H9 (cell line): ENCODE measurements at regions not wholly inside any gene's neighbourhood (a gene's known extent, or its start where the extent isn't known, plus 50 kb on each side); places are given as distances from the start of the nearest gene placed in this dataset.

Experiments
- DNase-seq: peaks from one replicate; pipeline ENCODE4 v3.0.0-alpha.2; 2017
- H2AFZ ChIP-seq: one replicate; pipeline ENCODE4 v1.6.1; 2013; ENCODE audit warnings: mild to moderate bottlenecking, low read length, control low read depth, moderate library complexity
- H2AK5ac ChIP-seq: 2 replicates; pipeline ENCODE4 v1.6.1; 2013; ENCODE audit warnings: low read length, control low read depth, mixed read lengths; ENCODE audit not compliant: insufficient read length
- H2BK120ac ChIP-seq: one replicate; pipeline ENCODE4 v1.6.1; 2013; ENCODE audit warnings: low read depth, mild to moderate bottlenecking, low read length, control low read depth, inconsistent platforms; ENCODE audit not compliant: poor library complexity, severe bottlenecking
- H2BK12ac ChIP-seq: 2 replicates; pipeline ENCODE4 v1.6.1; 2013; ENCODE audit warnings: low read length, control low read depth, mixed read lengths, low read depth; ENCODE audit not compliant: insufficient read length
- H2BK15ac ChIP-seq: 2 replicates; pipeline ENCODE4 v1.6.1; 2013; ENCODE audit warnings: low read depth, low read length, control low read depth
- H2BK20ac ChIP-seq: one replicate; pipeline ENCODE4 v1.6.1; 2013; ENCODE audit warnings: low read depth, mild to moderate bottlenecking, low read length, control low read depth, inconsistent platforms; ENCODE audit not compliant: poor library complexity, severe bottlenecking
- H2BK5ac ChIP-seq: 2 replicates; pipeline ENCODE4 v1.6.1; 2013; ENCODE audit warnings: low read length, control low read depth, mixed read lengths; ENCODE audit not compliant: insufficient read length
- H3K14ac ChIP-seq: 2 replicates; pipeline ENCODE4 v1.6.1; 2013; ENCODE audit warnings: low read length, control low read depth; ENCODE audit not compliant: insufficient read depth
- H3K18ac ChIP-seq: 2 replicates; pipeline ENCODE4 v1.6.1; 2013; ENCODE audit warnings: low read depth, mild to moderate bottlenecking, mixed read lengths, low read length, control low read depth; ENCODE audit not compliant: insufficient read length
- H3K23ac ChIP-seq: 2 replicates; pipeline ENCODE4 v1.6.1; 2013; ENCODE audit warnings: low read length, control low read depth, mixed read lengths, low read depth; ENCODE audit not compliant: insufficient read length
- H3K23me2 ChIP-seq: 2 replicates; pipeline ENCODE4 v1.6.1; 2013; ENCODE audit warnings: low read depth, mild to moderate bottlenecking, mixed read lengths, low read length, control low read depth; ENCODE audit not compliant: insufficient read length, poor library complexity, severe bottlenecking
- H3K27ac ChIP-seq: 2 replicates; pipeline ENCODE4 v1.5.1; 2013; ENCODE audit warnings: low read length, control low read depth, mixed read lengths, low read depth; ENCODE audit not compliant: insufficient read length
- H3K27me3 ChIP-seq: 2 replicates; pipeline ENCODE4 v1.6.1; 2013; ENCODE audit warnings: low read length, control low read depth, inconsistent platforms; ENCODE audit not compliant: insufficient read depth
- H3K4ac ChIP-seq: 2 replicates; pipeline ENCODE4 v1.6.1; 2013; ENCODE audit warnings: low read depth, mild to moderate bottlenecking, control low read depth, inconsistent platforms, low read length, moderate library complexity
- H3K4me1 ChIP-seq: 2 replicates; pipeline ENCODE4 v1.6.1; 2013; ENCODE audit warnings: low read length, control low read depth, inconsistent platforms; ENCODE audit not compliant: insufficient read depth
- H3K4me2 ChIP-seq: 2 replicates; pipeline ENCODE4 v1.6.1; 2013; ENCODE audit warnings: low read length, control low read depth, mixed read lengths; ENCODE audit not compliant: insufficient read length, insufficient read depth
- H3K56ac ChIP-seq: 2 replicates; pipeline ENCODE4 v1.6.1; 2013; ENCODE audit warnings: low read depth, mild to moderate bottlenecking, mixed read lengths, low read length, control low read depth; ENCODE audit not compliant: insufficient read length
- H3K79me1 ChIP-seq: 2 replicates; pipeline ENCODE4 v1.6.1; 2013; ENCODE audit warnings: low read depth, mild to moderate bottlenecking, moderate library complexity, low read length, control low read depth, inconsistent platforms; ENCODE audit not compliant: insufficient read depth, poor library complexity, severe bottlenecking
- H3K79me2 ChIP-seq: 2 replicates; pipeline ENCODE4 v1.6.1; 2013; ENCODE audit warnings: low read length, control low read depth, inconsistent platforms; ENCODE audit not compliant: insufficient read depth
- H3K9ac ChIP-seq: 2 replicates; pipeline ENCODE4 v1.6.1; 2013; ENCODE audit warnings: low read length, control low read depth, mixed read lengths; ENCODE audit not compliant: insufficient read length; ENCODE audit errors: extremely low read depth
- H3K9me3 ChIP-seq: one replicate; pipeline ENCODE4 v1.6.1; 2013; ENCODE audit warnings: low read depth, low read length, inconsistent platforms; ENCODE audit not compliant: control insufficient read depth
- H3T11ph ChIP-seq: one replicate; pipeline ENCODE4 v1.6.1; 2013; ENCODE audit warnings: mild to moderate bottlenecking, low read length, control low read depth, inconsistent platforms
- H4K20me1 ChIP-seq: one replicate; pipeline ENCODE4 v1.6.1; 2013; ENCODE audit not compliant: control insufficient read depth, insufficient read length, insufficient read depth
- H4K5ac ChIP-seq: 2 replicates; pipeline ENCODE4 v1.6.1; 2013; ENCODE audit warnings: low read depth, mild to moderate bottlenecking, mixed read lengths, low read length, control low read depth; ENCODE audit not compliant: insufficient read length
- H4K8ac ChIP-seq: replicated peaks from 2 replicates; pipeline ENCODE4 v1.6.1; 2013; ENCODE audit warnings: low read length, control low read depth, mixed read lengths, low read depth; ENCODE audit not compliant: insufficient read length
- H4K91ac ChIP-seq: 2 replicates; pipeline ENCODE4 v1.6.1; 2013; ENCODE audit warnings: low read depth, mild to moderate bottlenecking, moderate library complexity, mixed read lengths, low read length, control low read depth; ENCODE audit not compliant: insufficient read length
- H3K27ac Mint-ChIP-seq, 3 experiments: 2 replicates in 2 of 3; 3 replicates in 1 of 3; pipeline ENCODE4 v1.8.0; 2020 to 2021; ENCODE audit warnings: mixed read lengths in 3 of 3, mild to moderate bottlenecking in 1 of 3, moderate library complexity in 1 of 3
- H3K27me3 Mint-ChIP-seq: 2 replicates; pipeline ENCODE4 v1.8.0; 2021; ENCODE audit warnings: low read depth, mild to moderate bottlenecking, moderate library complexity, mixed read lengths
- H3K36me3 Mint-ChIP-seq, 3 experiments: 2 replicates in 2 of 3; 3 replicates in 1 of 3; pipeline ENCODE4 v1.8.0; 2020 to 2021; ENCODE audit warnings: low read depth in 3 of 3, mixed read lengths in 3 of 3; ENCODE audit not compliant: insufficient read depth in 1 of 3
- H3K4me1 Mint-ChIP-seq, 2 experiments: 2 replicates each; pipeline ENCODE4 v1.8.0; 2020; ENCODE audit warnings: mixed read lengths in 2 of 2
- H3K4me3 Mint-ChIP-seq, 2 experiments: 2 replicates in 1 of 2; 3 replicates in 1 of 2; pipeline ENCODE4 v1.8.0; 2020 to 2021; ENCODE audit warnings: mild to moderate bottlenecking in 2 of 2, mixed read lengths in 2 of 2, moderate library complexity in 1 of 2
- H3K9me3 Mint-ChIP-seq, 2 experiments: 2 replicates in 1 of 2; 3 replicates in 1 of 2; pipeline ENCODE4 v1.8.0; 2020; ENCODE audit warnings: mild to moderate bottlenecking in 2 of 2, mixed read lengths in 2 of 2, moderate library complexity in 1 of 2
- CTCF ChIP-seq: fragments of 200-600 bp; sonication (generic); conservative IDR thresholded peaks from 3 replicates; pipeline ENCODE4 v1.8.0; 2021; ENCODE audit warnings: antibody characterized with exemption, mild to moderate bottlenecking
- WGBS: extraction: QIAGEN DNeasy Blood & Tissue Kit; methylation state at CpG from one replicate; pipeline ENCODE4 v1.1.7; 2013; ENCODE audit warnings: missing lambda C conversion rate, low lambda C conversion rate, mixed read lengths; ENCODE audit not compliant: insufficient read length; ENCODE audit errors: extremely low coverage; 5-methylcytosine and 5-hydroxymethylcytosine counted together

GRCh38 chr12:92356425-92356824, 210.8 kb upstream of the BTG1 start:
- H3K27ac Mint-ChIP-seq, result no peak overlapping the region
- H3K4me1 Mint-ChIP-seq, result no peaks in the 10 kb centered on the region

More at GRCh38 chr12:92356425-92356824, 210.8 kb upstream of the BTG1 start:
- Histone ChIP-seq H3K79me1 (no peaks in the 10 kb centered on the region), H2AK5ac (no peak overlapping the region), H2BK15ac (no peak overlapping the region), H3K23me2 (no peaks in the 10 kb centered on the region), H3K14ac (no peak overlapping the region), H3K4me2 (no peak overlapping the region), H2BK20ac (no peak overlapping the region), H3K27me3 (no peaks in the 10 kb centered on the region), H3K9me3 (no peaks in the 10 kb centered on the region), H3K4me1 (no peaks in the 10 kb centered on the region), H2BK5ac (no peak overlapping the region), H2BK12ac (no peak overlapping the region), H3K27ac (no peak overlapping the region), H3K4ac (no peak overlapping the region), H3K9ac (no peak overlapping the region), H3K56ac (no peak overlapping the region), H2AFZ (no peak overlapping the region), H3K18ac (no peak overlapping the region), H3K23ac (no peak overlapping the region), H2BK120ac (no peak overlapping the region), H3K79me2 (no peaks in the 10 kb centered on the region), H3T11ph (no peak overlapping the region), H4K8ac (no peak overlapping the region), H4K5ac (no peak overlapping the region), H4K20me1 (no peaks in the 10 kb centered on the region), H4K91ac (no peak overlapping the region)
- TF ChIP-seq CTCF, result no peak
- DNase-seq, result no peak
- Mint-ChIP-seq H3K36me3 (no peaks in the 10 kb centered on the region), H3K9me3 (no peaks in the 10 kb centered on the region), H3K4me3 (no peak overlapping the region), H3K27me3 (peaks cover 2% of the 10 kb centered on the region; the same call in 1 of the 2 replicates)
- WGBS, result no CpG with 5 or more reads among the region's 2 CpGs
